PC-9 (cell line): ENCODE measurements at regions not wholly inside any gene's neighbourhood (a gene's known extent, or its start where the extent isn't known, plus 50 kb on each side); places are given as distances from the start of the nearest gene placed in this dataset.

Experiments used
- EZH2 ChIP-seq: fragments of 200-600 bp; sonication (generic); IDR thresholded peaks from 2 replicates; pipeline ENCODE4 v1.8.0; 2017; ENCODE audit warnings: antibody characterized with exemption, low read depth
- TF ChIP-seq, protein P1 (sequence below): fragments of 200-600 bp; sonication (generic); conservative IDR thresholded peaks from 2 replicates; pipeline ENCODE4 v1.6.1; 2017; ENCODE audit warnings: mixed run types, antibody characterized with exemption, mild to moderate bottlenecking, moderate library complexity

DNA sequence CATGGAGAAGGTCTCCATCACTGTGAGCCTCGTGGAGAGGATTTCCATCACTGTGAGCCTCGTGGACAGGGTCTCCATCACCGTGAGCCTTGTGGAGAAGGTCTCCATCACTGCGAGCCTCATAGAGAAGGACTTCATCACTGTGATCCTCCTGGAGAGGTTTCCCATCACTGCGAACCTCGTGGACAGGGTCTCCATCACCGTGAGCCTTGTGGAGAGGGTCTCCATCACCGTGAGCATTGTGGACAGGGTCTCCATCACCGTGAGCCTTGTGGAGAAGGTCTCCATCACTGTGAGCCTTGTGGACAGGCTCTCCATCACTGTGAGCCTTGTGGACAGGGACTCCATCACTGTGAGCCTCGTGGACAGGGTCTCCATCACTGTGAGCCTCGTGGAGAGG lies 140.4 kb downstream of the ERMARD start:
- TF ChIP-seq, protein P1, sequence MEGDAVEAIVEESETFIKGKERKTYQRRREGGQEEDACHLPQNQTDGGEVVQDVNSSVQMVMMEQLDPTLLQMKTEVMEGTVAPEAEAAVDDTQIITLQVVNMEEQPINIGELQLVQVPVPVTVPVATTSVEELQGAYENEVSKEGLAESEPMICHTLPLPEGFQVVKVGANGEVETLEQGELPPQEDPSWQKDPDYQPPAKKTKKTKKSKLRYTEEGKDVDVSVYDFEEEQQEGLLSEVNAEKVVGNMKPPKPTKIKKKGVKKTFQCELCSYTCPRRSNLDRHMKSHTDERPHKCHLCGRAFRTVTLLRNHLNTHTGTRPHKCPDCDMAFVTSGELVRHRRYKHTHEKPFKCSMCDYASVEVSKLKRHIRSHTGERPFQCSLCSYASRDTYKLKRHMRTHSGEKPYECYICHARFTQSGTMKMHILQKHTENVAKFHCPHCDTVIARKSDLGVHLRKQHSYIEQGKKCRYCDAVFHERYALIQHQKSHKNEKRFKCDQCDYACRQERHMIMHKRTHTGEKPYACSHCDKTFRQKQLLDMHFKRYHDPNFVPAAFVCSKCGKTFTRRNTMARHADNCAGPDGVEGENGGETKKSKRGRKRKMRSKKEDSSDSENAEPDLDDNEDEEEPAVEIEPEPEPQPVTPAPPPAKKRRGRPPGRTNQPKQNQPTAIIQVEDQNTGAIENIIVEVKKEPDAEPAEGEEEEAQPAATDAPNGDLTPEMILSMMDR: no peak
- no peak for TF ChIP-seq EZH2
